Suprapubic skin (tissue), 3 donors: ENCODE measurements at regions not wholly inside any gene's neighbourhood (a gene's known extent, or its start where the extent isn't known, plus 50 kb on each side); places are given as distances from the start of the nearest gene placed in this dataset.

Experiments used
- CTCF ChIP-seq, 2 donors: fragments of 200-600 bp in 1 of 2; fragments of 450-650 bp in 1 of 2; sonication (generic) in 1 of 2; IDR thresholded peaks; one replicate each; pipeline ENCODE4 v1.5.1; 2016 to 2019; ENCODE audit warnings: antibody characterized with exemption in 2 of 2, mild to moderate bottlenecking in 1 of 2, moderate library complexity in 1 of 2
- POLR2AphosphoS5 ChIP-seq, 3 donors: sonication (generic); formaldehyde crosslinking; IDR thresholded peaks; one replicate each; pipeline ENCODE4 v1.6.1; 2017; ENCODE audit warnings: antibody characterized with exemption in 3 of 3

- no peak for TF ChIP-seq CTCF (IDR thresholded peaks at IDR 0.05)
- no peak for TF ChIP-seq POLR2AphosphoS5 (IDR thresholded peaks at IDR 0.05)
Observed at GRCh38 chr11:92317721-92318120, 93.1 kb downstream of the FAT3 start.
